H1 (cell line): ENCODE measurements at regions not wholly inside any gene's neighbourhood (a gene's known extent, or its start where the extent isn't known, plus 50 kb on each side); places are given as distances from the start of the nearest gene placed in this dataset.

Source experiments
- TF ChIP-seq, protein P1 (sequence below): fragments of 300-600 bp; sonication (generic); IDR thresholded peaks from 2 replicates; pipeline ENCODE4 v1.7.1; 2012; ENCODE audit warnings: low read length, moderate library complexity, mild to moderate bottlenecking, inconsistent platforms; ENCODE audit not compliant: insufficient replicate concordance

- TF ChIP-seq, protein P1, sequence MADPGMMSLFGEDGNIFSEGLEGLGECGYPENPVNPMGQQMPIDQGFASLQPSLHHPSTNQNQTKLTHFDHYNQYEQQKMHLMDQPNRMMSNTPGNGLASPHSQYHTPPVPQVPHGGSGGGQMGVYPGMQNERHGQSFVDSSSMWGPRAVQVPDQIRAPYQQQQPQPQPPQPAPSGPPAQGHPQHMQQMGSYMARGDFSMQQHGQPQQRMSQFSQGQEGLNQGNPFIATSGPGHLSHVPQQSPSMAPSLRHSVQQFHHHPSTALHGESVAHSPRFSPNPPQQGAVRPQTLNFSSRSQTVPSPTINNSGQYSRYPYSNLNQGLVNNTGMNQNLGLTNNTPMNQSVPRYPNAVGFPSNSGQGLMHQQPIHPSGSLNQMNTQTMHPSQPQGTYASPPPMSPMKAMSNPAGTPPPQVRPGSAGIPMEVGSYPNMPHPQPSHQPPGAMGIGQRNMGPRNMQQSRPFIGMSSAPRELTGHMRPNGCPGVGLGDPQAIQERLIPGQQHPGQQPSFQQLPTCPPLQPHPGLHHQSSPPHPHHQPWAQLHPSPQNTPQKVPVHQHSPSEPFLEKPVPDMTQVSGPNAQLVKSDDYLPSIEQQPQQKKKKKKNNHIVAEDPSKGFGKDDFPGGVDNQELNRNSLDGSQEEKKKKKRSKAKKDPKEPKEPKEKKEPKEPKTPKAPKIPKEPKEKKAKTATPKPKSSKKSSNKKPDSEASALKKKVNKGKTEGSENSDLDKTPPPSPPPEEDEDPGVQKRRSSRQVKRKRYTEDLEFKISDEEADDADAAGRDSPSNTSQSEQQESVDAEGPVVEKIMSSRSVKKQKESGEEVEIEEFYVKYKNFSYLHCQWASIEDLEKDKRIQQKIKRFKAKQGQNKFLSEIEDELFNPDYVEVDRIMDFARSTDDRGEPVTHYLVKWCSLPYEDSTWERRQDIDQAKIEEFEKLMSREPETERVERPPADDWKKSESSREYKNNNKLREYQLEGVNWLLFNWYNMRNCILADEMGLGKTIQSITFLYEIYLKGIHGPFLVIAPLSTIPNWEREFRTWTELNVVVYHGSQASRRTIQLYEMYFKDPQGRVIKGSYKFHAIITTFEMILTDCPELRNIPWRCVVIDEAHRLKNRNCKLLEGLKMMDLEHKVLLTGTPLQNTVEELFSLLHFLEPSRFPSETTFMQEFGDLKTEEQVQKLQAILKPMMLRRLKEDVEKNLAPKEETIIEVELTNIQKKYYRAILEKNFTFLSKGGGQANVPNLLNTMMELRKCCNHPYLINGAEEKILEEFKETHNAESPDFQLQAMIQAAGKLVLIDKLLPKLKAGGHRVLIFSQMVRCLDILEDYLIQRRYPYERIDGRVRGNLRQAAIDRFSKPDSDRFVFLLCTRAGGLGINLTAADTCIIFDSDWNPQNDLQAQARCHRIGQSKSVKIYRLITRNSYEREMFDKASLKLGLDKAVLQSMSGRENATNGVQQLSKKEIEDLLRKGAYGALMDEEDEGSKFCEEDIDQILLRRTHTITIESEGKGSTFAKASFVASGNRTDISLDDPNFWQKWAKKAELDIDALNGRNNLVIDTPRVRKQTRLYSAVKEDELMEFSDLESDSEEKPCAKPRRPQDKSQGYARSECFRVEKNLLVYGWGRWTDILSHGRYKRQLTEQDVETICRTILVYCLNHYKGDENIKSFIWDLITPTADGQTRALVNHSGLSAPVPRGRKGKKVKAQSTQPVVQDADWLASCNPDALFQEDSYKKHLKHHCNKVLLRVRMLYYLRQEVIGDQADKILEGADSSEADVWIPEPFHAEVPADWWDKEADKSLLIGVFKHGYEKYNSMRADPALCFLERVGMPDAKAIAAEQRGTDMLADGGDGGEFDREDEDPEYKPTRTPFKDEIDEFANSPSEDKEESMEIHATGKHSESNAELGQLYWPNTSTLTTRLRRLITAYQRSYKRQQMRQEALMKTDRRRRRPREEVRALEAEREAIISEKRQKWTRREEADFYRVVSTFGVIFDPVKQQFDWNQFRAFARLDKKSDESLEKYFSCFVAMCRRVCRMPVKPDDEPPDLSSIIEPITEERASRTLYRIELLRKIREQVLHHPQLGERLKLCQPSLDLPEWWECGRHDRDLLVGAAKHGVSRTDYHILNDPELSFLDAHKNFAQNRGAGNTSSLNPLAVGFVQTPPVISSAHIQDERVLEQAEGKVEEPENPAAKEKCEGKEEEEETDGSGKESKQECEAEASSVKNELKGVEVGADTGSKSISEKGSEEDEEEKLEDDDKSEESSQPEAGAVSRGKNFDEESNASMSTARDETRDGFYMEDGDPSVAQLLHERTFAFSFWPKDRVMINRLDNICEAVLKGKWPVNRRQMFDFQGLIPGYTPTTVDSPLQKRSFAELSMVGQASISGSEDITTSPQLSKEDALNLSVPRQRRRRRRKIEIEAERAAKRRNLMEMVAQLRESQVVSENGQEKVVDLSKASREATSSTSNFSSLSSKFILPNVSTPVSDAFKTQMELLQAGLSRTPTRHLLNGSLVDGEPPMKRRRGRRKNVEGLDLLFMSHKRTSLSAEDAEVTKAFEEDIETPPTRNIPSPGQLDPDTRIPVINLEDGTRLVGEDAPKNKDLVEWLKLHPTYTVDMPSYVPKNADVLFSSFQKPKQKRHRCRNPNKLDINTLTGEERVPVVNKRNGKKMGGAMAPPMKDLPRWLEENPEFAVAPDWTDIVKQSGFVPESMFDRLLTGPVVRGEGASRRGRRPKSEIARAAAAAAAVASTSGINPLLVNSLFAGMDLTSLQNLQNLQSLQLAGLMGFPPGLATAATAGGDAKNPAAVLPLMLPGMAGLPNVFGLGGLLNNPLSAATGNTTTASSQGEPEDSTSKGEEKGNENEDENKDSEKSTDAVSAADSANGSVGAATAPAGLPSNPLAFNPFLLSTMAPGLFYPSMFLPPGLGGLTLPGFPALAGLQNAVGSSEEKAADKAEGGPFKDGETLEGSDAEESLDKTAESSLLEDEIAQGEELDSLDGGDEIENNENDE: no peak
These were observed 400.0 kb downstream of the MATN1 start (continued) for GRCh38 chr1:30323352-30323751.
